HuH-7 (cell line): ENCODE measurements at regions not wholly inside any gene's neighbourhood (a gene's known extent, or its start where the extent isn't known, plus 50 kb on each side); places are given as distances from the start of the nearest gene placed in this dataset.

Source experiments
- DNase-seq: peaks from one replicate; pipeline ENCODE4 v3.0.0; 2011; ENCODE audit warnings: low spot score

DNA sequence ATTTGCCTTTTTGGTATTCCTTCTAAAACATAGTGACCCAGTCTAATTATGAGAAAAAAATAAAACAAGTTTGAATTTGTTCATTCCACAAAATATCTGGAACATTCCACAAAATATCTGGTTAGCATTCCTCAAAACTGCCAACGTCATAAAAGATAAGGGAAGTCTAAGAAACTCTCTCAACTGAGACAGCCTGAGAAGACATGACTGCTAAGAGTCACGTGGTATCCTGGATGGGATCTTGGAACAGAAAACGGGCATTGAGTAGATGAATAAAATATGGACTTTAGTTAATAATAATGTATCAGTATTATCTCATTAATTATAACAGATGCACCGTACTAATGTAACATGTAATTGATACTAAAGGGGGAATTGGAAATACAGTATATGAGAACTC, 280.9 kb downstream of the ARAP2 start:
- no peak for DNase-seq

DNA sequence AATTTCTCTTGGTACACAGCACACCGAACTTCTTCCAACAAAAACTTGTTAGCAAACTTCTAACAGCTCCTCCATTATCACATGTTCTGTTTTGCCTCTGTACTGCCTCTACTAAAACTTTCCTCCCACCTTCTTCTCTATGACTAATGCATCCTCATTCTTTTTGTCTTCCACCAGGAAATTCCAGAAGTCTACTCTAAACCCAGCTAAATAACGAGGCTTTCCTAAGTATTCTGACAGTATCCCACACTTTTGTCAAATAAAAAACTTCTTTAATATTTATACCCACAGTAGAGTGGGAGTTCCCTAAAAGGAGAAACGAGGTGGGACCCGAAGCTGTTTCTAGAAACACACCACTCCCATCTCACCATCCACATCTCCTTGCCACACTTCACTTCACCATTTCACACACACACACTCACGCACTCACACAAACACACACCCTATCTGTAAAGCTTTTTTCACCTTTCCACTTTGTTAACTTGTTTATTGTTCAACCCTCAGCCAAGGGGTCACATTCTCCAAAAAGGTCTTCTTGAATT, 280.3 kb downstream of the ARAP2 start:
- no peak for DNase-seq

DNA sequence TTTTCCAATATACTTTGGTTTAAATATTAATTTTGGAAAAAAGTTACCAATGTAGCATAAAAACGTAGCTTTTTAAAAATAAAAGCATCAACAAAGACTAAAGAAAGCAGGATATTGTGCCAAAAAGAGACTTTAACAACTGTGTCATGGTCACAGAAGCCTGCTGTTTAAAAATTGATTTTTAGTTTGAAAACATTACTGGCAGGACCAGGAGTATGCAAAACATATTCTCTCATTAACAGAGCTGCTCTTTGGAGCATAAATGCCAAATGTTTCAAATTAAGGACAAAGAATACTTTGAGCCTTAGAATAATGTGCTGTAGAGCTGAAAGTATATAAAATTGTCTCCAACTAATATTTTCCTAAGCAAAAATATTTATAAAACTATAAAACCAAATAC, 279.0 kb downstream of the ARAP2 start:
- DNase-seq = no peak

DNA sequence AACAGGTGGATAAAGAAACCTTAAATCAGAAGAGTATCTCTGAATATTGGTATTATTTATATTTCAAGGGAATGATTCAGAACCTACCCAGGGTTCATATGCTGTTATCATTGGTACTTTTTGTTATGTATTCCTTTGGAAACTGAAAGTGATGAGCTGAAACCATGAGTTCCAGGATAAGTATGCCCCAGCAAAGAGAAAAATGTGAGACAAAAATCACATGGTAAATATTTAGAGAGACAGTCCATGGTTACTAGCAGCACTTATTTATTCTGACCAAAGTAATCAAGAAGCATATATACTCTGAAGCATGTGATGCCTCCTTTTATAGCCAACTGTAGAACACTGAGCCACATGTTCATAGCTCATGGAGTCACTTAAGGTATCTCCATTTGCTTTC, 277.7 kb downstream of the ARAP2 start:
- no peak for DNase-seq

DNA sequence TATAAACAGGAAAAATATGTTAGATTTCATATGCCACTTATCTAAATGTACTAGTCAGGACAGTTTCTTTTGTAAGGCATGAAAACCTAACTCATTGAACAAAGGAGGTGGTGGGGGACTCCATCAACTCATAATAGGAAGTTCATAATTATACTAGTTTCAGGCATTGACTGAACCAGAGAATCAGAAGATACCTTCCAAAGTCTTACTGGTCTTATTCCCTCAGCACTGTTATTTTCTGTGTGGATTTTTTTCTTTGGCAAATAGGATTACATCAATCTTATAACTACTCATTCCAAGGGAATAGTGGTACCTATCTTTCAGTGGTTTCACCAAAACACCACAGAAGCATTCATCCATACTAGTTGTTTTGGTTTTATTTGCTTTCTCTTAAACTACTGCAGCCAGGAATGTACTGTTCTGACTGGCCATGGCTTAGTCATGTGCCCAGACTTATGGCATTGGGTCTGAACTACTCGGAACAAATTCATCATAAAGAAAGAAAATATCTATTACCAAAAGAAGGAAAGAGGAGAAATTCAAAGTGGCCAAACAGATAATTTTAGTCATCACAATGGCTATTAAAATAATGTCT, 273.9 kb downstream of the ARAP2 start:
- DNase-seq = no peak

DNA sequence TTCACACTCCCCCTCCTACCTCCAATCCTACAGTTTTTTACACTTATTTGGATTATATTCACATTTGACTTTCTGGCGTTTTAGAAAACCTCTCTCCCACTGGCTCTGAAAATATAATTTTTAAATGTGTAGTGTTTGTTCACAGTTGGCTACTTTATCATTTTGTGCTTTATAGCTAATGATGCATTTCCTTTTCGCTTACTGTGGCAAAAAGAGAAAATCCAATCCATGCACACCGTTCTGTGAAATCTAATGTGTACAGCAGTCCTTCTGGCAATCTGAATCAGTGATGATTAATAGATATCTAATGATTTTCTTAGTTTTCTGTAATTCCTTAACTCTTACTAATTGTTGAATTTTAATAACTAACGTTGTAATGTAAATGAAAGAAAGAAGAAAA, 271.5 kb downstream of the ARAP2 start:
- no peak for DNase-seq

DNA sequence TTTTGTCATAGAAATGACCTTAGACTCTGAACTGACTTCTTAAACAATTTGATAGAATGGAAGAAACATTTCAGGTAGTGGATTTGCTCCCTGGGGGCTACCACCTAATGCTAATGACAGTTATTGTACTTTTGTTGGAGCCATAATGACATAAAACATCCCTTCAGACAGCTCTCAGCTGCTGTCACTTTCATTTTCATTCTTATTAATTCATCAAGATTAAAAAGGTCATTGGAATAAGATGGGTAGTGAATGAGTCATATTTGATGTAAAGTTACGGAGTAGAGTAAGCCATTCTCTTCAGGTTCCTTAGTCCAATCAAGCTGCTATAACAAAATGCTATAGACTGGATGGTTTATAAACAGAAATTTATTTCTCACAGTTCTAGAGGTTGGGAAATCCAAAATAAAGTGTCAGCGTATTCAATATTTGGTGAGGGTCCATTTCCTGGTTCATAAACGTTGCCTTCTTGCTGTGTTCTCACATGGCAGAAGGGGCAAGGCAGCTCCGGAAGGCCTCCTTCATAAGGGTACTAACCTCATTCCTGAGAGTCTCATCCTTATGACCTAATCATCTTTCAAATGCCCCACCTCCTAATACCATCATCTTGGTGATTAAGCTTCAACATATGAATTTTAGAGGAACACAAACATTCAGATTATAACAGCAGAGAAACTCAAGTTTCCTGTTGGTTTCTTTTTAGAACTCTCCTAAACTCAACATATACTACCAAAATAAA, 268.5 kb downstream of the ARAP2 start:
- no peak for DNase-seq

DNA sequence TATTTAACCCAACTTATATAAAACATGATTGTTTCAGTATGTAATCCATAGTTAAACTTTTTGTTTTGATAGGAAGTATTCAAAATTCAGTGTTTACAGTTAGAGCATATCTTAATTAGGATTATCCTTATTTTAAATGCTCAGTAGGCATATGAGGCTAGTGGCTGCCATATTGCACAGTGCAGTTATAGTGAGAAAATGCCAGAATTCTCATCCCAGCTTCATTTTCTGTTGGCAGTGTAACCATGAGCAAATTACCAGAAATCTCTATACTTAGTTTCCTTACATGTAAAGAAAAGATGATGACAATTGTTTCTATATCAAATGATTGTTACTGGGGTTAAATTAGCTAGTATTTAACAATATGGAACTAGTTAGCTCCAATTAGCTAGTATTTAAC, 265.8 kb downstream of the ARAP2 start:
- DNase-seq = no peak

DNA sequence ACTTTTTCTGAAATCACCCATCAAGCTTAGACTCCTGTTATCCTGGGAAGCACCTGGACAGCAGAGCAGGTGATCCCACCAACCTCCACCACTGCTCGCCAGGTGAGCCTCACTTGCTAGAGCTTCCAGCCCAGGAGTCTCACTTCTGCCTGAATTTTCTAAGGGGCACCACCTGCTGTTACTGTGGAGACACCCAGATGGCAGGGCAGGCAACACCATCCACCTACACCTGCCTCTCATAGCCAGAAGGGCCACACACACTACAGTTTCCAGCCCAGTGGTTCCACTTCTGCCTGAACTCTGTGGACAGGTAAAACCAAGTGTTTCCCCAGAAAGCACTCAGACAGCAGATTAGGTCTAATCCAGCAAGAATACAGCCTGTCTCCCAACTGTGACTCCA, 262.0 kb downstream of the ARAP2 start:
- DNase-seq = no peak

DNA sequence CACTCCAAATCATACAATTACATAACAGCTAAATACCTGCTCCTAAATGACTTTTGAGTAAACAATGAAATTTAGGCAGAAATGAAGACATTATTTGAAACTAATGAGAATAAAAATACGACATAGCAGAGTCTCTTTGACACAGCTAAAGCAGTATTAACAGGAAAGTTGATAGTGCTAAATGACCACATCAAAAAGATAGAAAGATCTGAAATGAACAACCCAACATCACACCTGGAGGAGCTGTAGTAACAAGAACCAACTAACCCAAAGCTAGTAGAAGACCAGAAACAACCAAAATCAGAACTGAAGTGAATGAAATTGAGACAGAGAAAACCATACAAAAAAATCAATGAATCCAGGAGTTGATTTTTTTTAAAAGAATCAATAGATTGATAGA, 257.8 kb downstream of the ARAP2 start:
- DNase-seq = no peak

DNA sequence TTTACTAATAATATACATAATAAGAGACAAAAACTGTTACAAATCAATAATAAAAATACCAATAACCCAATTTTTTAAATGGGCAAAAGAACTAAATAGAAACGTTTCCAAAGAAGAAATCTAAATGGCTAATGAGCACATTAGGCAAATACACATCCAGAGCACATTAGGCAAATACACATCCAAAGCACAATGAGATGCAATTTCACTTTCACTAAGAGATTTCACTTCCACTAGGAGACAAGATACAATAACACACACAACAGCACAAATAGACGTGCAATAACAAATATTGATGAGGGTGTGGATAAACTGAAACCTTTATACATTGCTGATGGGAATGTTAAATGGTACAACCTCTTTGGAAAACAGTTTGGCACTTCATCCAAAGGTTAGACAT, 250.7 kb downstream of the ARAP2 start:
- no peak for DNase-seq

DNA sequence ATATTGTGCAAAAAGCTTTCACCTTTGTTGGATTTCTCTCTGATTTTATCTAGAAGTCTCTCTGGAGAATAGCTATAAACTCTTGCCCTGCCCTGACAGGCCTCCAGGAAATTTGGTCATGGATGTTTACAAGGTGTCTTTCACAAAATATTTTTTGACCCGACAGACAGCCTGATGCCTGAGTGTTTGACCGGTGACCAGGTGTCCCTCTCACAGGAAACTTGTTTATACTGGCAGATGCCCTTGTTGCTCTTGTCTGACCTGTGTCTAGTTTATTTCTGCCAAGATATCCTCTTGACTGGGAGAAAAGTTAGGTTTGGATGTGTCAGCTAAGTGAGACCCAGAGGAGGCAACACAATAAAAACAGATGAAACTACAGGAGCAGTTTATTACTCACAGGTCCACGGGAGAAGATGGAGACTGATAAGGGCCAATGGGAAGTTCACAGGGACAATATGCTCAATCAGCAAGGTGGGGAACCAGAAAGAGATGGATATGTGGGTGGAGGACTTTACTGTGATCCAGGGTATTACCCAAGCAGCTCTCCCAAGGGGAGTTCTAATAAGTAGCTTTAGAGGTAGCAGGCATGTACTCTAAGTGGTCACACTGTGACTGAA, 243.3 kb downstream of the ARAP2 start:
- no peak for DNase-seq

DNA sequence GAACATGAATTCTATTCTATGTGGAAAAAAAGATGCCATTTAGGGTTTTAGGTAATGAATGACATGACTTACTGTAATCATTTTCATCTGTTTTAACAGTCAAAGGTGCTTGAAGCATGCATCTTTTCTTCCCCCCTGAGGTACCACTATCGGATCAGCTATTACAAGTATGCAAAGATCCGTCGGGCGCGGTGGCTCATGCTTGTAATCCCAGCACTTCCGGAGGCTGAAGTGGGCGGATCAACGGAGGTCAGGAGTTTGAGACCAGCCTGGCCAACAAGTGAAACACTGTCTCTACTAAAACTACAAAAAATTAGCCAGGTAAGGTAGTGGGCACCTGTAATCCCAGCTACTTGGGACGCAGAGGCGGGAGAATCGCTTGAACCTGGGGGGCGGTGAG, 241.3 kb downstream of the ARAP2 start:
- DNase-seq = no peak

DNA sequence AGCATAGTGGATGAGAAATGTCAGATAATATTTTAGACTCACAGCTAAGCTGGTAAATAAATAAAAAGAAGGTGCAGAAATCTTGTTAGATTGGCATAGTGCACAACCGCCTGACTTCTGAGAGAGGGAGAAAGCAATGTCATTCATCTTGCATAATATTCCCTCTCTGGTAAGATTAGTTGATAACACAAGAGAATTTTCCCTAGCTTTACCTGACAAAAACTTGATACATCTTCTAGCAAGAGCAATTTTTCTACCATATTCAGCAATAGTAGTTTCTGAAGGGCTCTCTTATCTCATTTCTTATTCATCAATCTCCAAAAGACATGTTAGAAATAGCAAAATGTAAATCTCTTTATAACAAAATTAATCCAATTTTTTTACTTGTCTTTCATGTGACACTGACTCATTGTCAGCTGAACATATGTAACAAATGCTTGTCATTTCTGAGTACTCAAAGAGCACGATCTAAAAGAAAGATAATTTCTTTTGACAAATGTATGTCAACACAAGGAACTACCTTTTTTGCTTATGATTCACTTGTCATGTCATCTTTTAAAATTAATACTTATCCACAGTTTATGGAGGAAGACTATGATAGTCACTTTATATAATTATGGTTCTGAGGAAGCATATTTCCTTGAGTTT, 240.0 kb downstream of the ARAP2 start:
- DNase-seq = no peak

DNA sequence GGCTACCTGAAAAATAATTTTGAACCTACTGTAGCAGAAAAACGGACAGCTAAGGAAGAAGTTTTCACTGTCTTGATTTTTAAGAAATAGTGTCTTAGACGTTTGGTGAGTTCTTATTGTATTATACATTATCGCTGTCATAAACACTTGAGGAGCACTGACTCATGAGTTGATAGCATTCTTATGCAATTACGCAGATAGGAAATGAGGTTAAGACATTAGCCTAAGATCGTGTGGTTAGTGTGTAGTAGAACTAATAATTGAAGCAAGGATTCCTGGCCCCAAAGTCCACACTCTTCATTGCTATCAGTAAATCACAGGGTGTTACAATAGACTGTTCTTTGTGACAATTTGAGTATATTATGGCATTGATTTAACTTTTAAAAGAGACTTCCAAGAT, 238.1 kb downstream of the ARAP2 start:
- DNase-seq = no peak

DNA sequence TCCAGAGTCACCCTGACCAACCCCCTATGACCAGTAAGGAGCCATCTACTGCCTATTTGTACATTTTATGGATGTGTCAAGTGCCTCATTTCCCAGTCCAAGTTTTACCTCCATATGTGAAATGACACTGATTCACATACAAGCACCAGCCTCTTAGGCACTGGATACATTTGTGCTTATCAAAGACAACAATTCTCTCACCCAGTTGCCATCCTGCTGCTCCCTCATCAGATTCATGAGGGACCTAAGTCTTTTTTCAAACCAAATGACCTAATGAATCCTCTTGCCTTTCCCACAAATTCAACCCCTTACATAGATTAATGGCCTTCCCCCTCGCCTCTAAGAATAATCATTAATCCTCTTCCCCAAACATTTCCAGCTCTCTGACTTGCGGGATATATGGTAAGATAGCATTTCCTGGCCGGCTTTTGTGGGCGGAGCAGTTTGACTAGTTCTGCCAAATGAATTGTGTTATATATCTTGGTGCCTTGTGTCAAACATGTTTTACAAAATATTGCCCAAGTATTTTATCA, 233.9 kb downstream of the ARAP2 start:
- DNase-seq = no peak

DNA sequence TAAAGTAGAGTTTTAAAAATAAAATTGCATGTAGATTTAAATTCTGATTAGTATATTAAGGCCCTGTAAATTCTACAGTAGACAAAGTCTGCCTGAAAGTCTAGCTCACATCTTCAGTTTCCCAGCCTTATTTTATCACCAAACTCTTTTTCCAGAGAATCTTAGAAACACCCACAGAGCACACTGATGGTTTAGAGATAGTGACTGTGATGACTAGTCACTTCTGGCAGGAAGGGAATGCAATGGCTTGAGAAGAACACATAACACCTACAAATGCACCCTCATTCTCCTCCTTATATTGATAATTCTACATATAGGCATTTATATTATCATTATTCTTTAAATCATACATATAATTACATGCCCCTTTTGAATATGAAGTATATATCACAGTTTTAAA, 232.9 kb downstream of the ARAP2 start:
- DNase-seq = no peak

DNA sequence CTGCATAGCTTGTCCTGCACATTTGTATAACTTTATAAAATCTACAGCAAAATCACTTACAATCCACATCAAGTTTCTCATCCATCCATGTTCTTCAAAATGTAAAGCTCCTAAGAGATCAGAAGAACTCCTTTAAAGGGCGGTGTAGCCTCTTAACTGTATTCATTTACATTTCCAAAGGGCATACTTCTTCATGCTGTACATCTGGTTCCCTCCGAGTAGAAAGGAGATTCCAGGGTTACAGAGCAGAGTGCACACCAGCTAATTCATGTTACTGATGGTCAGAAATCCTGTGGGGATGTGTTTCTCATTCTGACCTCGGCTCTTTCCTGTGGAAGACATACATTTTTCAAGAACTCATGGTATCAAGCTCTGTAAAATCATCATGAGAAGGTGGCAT, 231.8 kb downstream of the ARAP2 start:
- DNase-seq = no peak

DNA sequence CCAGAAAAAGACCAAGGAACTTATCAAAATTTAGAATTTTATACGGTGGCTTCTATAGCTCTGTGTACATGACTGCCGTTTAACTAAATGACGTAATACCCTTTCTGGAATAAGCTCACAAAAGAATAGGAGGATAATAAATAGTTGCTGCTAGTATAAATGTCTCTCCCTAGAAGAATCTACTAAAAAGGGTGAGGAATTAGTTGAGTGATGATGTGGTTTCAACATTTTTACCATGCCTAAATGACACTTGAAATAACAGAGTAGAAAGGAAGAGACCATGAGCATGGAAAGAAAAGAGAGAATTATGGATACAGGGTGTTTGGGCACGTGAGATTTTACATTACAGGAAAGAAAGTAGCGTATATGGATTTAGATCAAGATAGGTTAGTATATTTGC, 231.1 kb downstream of the ARAP2 start:
- no peak for DNase-seq
